GM21619 (cell line): ENCODE measurements at regions not wholly inside any gene's neighbourhood (a gene's known extent, or its start where the extent isn't known, plus 50 kb on each side); places are given as distances from the start of the nearest gene placed in this dataset.

ENCODE experiments used
- ATAC-seq: cut with Tn5 transposase; IDR thresholded peaks from one replicate; pipeline ENCODE4 v1.9.1; 2021; ENCODE audit not compliant: unreplicated experiment

GRCh38 chr12:105912882-105913678, 225.7 kb downstream of the NUAK1 start:
- ATAC-seq: no peak

- ATAC-seq: no peak
Measured at GRCh38 chr12:105915997-105916759, 222.6 kb downstream of the NUAK1 start.

GRCh38 chr12:105916760-105917039, 222.1 kb downstream of the NUAK1 start:
- no peak for ATAC-seq

GRCh38 chr12:105920161-105920684, 218.5 kb downstream of the NUAK1 start:
- ATAC-seq: no peak

GRCh38 chr12:105921055-105921454, 217.7 kb downstream of the NUAK1 start:
- no peak for ATAC-seq

GRCh38 chr12:105921872-105922669, 216.7 kb downstream of the NUAK1 start:
- ATAC-seq: no peak

- no peak for ATAC-seq
Measured at GRCh38 chr12:105922670-105923102, 216.1 kb downstream of the NUAK1 start.

GRCh38 chr12:105924526-105925208, 214.1 kb downstream of the NUAK1 start:
- no peak for ATAC-seq

GRCh38 chr12:105927564-105927963, 211.2 kb downstream of the NUAK1 start:
- ATAC-seq: no peak

- no peak for ATAC-seq
Measured at GRCh38 chr12:105928436-105928835, 210.3 kb downstream of the NUAK1 start.

- ATAC-seq: no peak
Measured at GRCh38 chr12:105929192-105929591, 209.6 kb downstream of the NUAK1 start.

GRCh38 chr12:105930557-105931503, 207.9 kb downstream of the NUAK1 start:
- no peak for ATAC-seq

- no peak for ATAC-seq
Measured at GRCh38 chr12:105931762-105932570, 206.8 kb downstream of the NUAK1 start.

- ATAC-seq: no peak
Measured at GRCh38 chr12:105933671-105934665, 204.8 kb downstream of the NUAK1 start.

- ATAC-seq: no peak
Measured at GRCh38 chr12:105935106-105935505, 203.6 kb downstream of the NUAK1 start.

- ATAC-seq: no peak
Measured at GRCh38 chr12:105935981-105936380, 202.8 kb downstream of the NUAK1 start.

GRCh38 chr12:105936496-105936895, 202.3 kb downstream of the NUAK1 start:
- ATAC-seq: no peak

- no peak for ATAC-seq
Measured at GRCh38 chr12:105937009-105937408, 201.7 kb downstream of the NUAK1 start.
